Panc1 (cell line): ENCODE measurements at regions not wholly inside any gene's neighbourhood (a gene's known extent, or its start where the extent isn't known, plus 50 kb on each side); places are given as distances from the start of the nearest gene placed in this dataset.

ENCODE experiments used
- ATAC-seq: fragments of 200-7000 bp; cut with Tn5 transposase; 2 replicates; pipeline ENCODE4 v1.9.1; 2020; ENCODE audit warnings: mild to moderate bottlenecking, moderate library complexity
- BruUV-seq: library from RNA; stranded (reverse); fragments of 400-500 nt; replicated peaks from 2 replicates; lab custom pipeline; 2021; lab: Mats Ljungman, UMichigan
- CTCF ChIA-PET: fragments of 300-600 bp; sonication (Branson Sonifier 250); formaldehyde crosslinking; loops from one replicate; lab custom pipeline; 2022; ENCODE audit warnings: antibody characterized with exemption; lab: Charles Lee
- POLR2A ChIA-PET: fragments of 300-600 bp; sonication (Branson Sonifier 250); formaldehyde crosslinking; loops from one replicate; lab custom pipeline; 2022; ENCODE audit warnings: antibody characterized with exemption; lab: Charles Lee
- DNase-seq: peaks from one replicate; pipeline ENCODE4 v3.0.0-alpha.2; 2010; ENCODE audit warnings: low read depth, low spot score
- H3K27ac ChIP-seq: 2 replicates; pipeline ENCODE4 v1.5.1; 2011; ENCODE audit warnings: mild to moderate bottlenecking, low read length, inconsistent platforms
- H3K27me3 ChIP-seq: fragments of 200-500 bp; sonication (Bioruptor generic); 2 replicates; pipeline ENCODE4 v1.6.0; 2014; ENCODE audit warnings: low read length, inconsistent platforms; ENCODE audit not compliant: control insufficient read depth, insufficient read depth
- H3K36me3 ChIP-seq: fragments of 200-500 bp; sonication (Bioruptor generic); 2 replicates; pipeline ENCODE4 v1.5.1; 2014; ENCODE audit warnings: inconsistent platforms, mild to moderate bottlenecking, low read length, moderate library complexity; ENCODE audit not compliant: control insufficient read depth, insufficient read depth
- H3K4me1 ChIP-seq: 2 replicates; pipeline ENCODE4 v1.5.1; 2011; ENCODE audit warnings: inconsistent platforms, mild to moderate bottlenecking, low read length, moderate library complexity; ENCODE audit not compliant: control insufficient read depth, insufficient read depth
- H3K4me3 ChIP-seq, 2 experiments: 2 replicates each; pipeline ENCODE4 v1.5.1; 2011 to 2012; ENCODE audit warnings: low read depth in 2 of 2, low read length in 2 of 2, mild to moderate bottlenecking in 2 of 2, inconsistent platforms in 1 of 2, moderate library complexity in 1 of 2
- H3K9me3 ChIP-seq: fragments of 200-500 bp; sonication (Bioruptor generic); 2 replicates; pipeline ENCODE4 v1.5.1; 2014; ENCODE audit warnings: low read depth, mild to moderate bottlenecking, inconsistent platforms, low read length, moderate library complexity; ENCODE audit not compliant: control insufficient read depth, insufficient read depth
- CTCF ChIP-seq: fragments of 450-650 bp; IDR thresholded peaks from 2 replicates; pipeline ENCODE4 v1.5.1; 2017; ENCODE audit warnings: mild to moderate bottlenecking
- POLR2AphosphoS5 ChIP-seq: IDR thresholded peaks from 2 replicates; pipeline ENCODE4 v1.6.1; 2012; ENCODE audit warnings: mild to moderate bottlenecking, low read depth, low read length, moderate library complexity
- REST ChIP-seq, 2 experiments: IDR thresholded peaks; 2 replicates each; pipeline ENCODE4 v1.6.1; 2011 to 2012; ENCODE audit warnings: low read depth in 2 of 2, control low read depth in 1 of 2, low read length in 1 of 2, mild to moderate bottlenecking in 1 of 2, moderate library complexity in 1 of 2; ENCODE audit not compliant: insufficient read depth in 1 of 2
- SIN3A ChIP-seq: IDR thresholded peaks from 2 replicates; pipeline ENCODE4 v1.6.1; 2012; ENCODE audit warnings: low read depth, mild to moderate bottlenecking, low read length, moderate library complexity, borderline replicate concordance; ENCODE audit not compliant: insufficient read depth
- TCF7L2 ChIP-seq: IDR thresholded peaks from 2 replicates; pipeline ENCODE4 v1.6.1; 2011; ENCODE audit warnings: mild to moderate bottlenecking, low read depth, low read length, inconsistent platforms
- in situ Hi-C: cut with HindIII; loops from 2 replicates; pipeline ENCODE4 v1.10.0; 2016; ENCODE audit warnings: low sequenced_read_pairs, low pct_unique_long_range_greater_than_20kb
- intact Hi-C: fragments of 100-400 bp; cut with micrococcal nuclease; formaldehyde crosslinking; loops from one replicate; pipeline ENCODE4 v1.10.0; 2022; ENCODE audit not compliant: unreplicated experiment

- DNase-seq (no peak), ATAC-seq (no peak)
- in situ Hi-C loops = no loop called here
- intact Hi-C loops = no loop called here
- ChIA-PET CTCF (no interaction called here), POLR2A (no interaction called here)
- no TSS peak for BruUV-seq
- no peak for TF ChIP-seq REST (IDR thresholded peaks at IDR 0.05; ENCODE audit: insufficient read depth in 1 of 2, low read depth in 2 of 2, low read length in 1 of 2)
- TF ChIP-seq SIN3A = no peak
- TF ChIP-seq POLR2AphosphoS5 = no peak
- TF ChIP-seq CTCF = no peak
- TF ChIP-seq TCF7L2 = no peak
- Histone ChIP-seq H3K27ac (no peak overlapping the region), H3K4me1 (no peaks in the 10 kb centered on the region), H3K9me3 (no peaks in the 10 kb centered on the region), H3K36me3 (no peaks in the 10 kb centered on the region), H3K27me3 (no peaks in the 10 kb centered on the region), H3K4me3 (no peak overlapping the region)
Measured at GRCh38 chr2:220044383-220044782, 417.0 kb downstream of the SLC4A3 start.

DNA sequence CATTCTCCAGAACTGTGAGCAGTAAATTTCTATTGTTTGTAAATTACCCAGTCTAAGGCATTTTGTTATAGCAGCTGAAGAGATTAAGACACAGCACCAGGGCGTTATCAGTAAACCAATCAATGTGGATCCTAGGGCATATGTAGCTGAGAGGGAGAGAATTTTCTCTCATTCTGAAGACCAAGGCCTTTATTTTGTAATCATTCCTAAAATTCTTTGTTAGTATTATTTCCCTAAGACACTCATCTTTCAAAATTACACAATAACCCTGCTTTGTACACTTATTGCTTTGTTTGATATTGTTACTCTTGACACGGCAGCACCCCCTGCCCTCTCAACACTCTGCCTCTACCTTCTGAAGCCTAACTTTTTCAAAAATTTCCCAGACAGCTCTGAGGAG is 419.1 kb downstream of the SLC4A3 start:
- Histone ChIP-seq H3K36me3 (no peaks in the 10 kb centered on the region), H3K9me3 (no peaks in the 10 kb centered on the region), H3K27ac (no peak overlapping the region), H3K4me3 (no peak overlapping the region), H3K27me3 (no peaks in the 10 kb centered on the region), H3K4me1 (no peaks in the 10 kb centered on the region)
- in situ Hi-C loops (no loop called here), intact Hi-C loops (no loop called here)
- DNase-seq (no peak), ATAC-seq (no peak)
- ChIA-PET POLR2A (no interaction called here), CTCF (no interaction called here)
- TF ChIP-seq CTCF (no peak), POLR2AphosphoS5 (no peak), TCF7L2 (no peak), SIN3A (no peak), REST (IDR thresholded peaks at IDR 0.05; ENCODE audit: insufficient read depth in 1 of 2, low read depth in 2 of 2, low read length in 1 of 2) (no peak)
- BruUV-seq = no TSS peak
